Colonic mucosa (tissue), 4 donors: ENCODE measurements at regions not wholly inside any gene's neighbourhood (a gene's known extent, or its start where the extent isn't known, plus 50 kb on each side); places are given as distances from the start of the nearest gene placed in this dataset.

ENCODE experiments used
- DNase-seq: peaks from one replicate; pipeline ENCODE4 v3.0.0-alpha.2; 2020
- H3K27ac ChIP-seq: fragments of 200-600 bp; one replicate; pipeline ENCODE4 v1.8.0; 2021
- H3K27me3 ChIP-seq: fragments of 200-600 bp; one replicate; pipeline ENCODE4 v1.8.0; 2021
- H3K36me3 ChIP-seq: fragments of 200-600 bp; one replicate; pipeline ENCODE4 v1.8.0; 2021
- H3K4me1 ChIP-seq: fragments of 200-600 bp; one replicate; pipeline ENCODE4 v1.8.0; 2021; ENCODE audit warnings: mild to moderate bottlenecking
- H3K4me3 ChIP-seq: fragments of 200-600 bp; one replicate; pipeline ENCODE4 v1.8.0; 2021
- H3K9ac ChIP-seq, 2 donors: one replicate each; pipeline ENCODE4 v1.7.0; 2013; ENCODE audit warnings: control low read depth in 2 of 2, low read depth in 2 of 2, low read length in 2 of 2
- H3K9me3 ChIP-seq: fragments of 200-600 bp; one replicate; pipeline ENCODE4 v1.8.0; 2021
- CTCF ChIP-seq: fragments of 200-600 bp; IDR thresholded peaks from one replicate; pipeline ENCODE4 v1.8.0; 2022; ENCODE audit warnings: antibody characterized with exemption, mild to moderate bottlenecking
- intact Hi-C: fragments of 100-400 bp; cut with DNase I; formaldehyde crosslinking; loops from one replicate; pipeline ENCODE4 v1.14.1; 2022
- donor health status: healthy.
- donor health status: DM: no; HTN: no; CAD: no.
- donor health status: DM: no; HTN: no; CAD: no.

DNA sequence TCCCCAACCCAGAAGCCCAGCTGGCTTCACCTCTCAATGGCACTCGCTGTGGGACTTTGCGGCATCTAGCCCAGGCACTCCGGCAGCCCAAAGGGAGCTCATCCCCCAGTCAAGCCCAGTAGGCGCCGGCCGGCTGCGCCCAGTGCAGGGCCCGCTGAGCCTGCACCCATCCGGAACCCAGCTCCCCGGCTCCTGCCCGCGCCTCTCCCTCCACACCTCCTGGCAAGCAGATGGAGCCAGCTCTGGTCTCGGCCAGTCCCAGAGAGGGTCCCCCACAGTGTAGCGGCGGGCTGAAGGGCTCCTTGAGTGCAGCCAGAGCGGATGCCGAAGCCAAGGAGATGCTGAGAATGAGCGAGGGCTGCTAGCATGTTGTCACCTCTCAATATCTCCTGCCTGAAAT is 116.8 kb upstream of the UGT8 start:
- DNase-seq = no peak
- Histone ChIP-seq H3K9me3 (no peaks in the 10 kb centered on the region), H3K4me3 (no peak overlapping the region), H3K27me3 (no peaks in the 10 kb centered on the region), H3K4me1 (no peaks in the 10 kb centered on the region), H3K36me3 (no peaks in the 10 kb centered on the region), H3K9ac (no peak overlapping the region), H3K27ac (no peak overlapping the region)
- intact Hi-C loops = no loop called here
- TF ChIP-seq CTCF = no peak

- Histone ChIP-seq H3K4me3 (no peak overlapping the region), H3K9ac (no peak overlapping the region), H3K36me3 (no peaks in the 10 kb centered on the region), H3K27me3 (no peaks in the 10 kb centered on the region), H3K9me3 (no peaks in the 10 kb centered on the region), H3K27ac (no peak overlapping the region), H3K4me1 (no peaks in the 10 kb centered on the region)
- TF ChIP-seq CTCF = no peak
- DNase-seq = no peak
- intact Hi-C loops = no loop called here
Measured at GRCh38 chr4:114487101-114487500, 111.5 kb upstream of the UGT8 start.

DNA sequence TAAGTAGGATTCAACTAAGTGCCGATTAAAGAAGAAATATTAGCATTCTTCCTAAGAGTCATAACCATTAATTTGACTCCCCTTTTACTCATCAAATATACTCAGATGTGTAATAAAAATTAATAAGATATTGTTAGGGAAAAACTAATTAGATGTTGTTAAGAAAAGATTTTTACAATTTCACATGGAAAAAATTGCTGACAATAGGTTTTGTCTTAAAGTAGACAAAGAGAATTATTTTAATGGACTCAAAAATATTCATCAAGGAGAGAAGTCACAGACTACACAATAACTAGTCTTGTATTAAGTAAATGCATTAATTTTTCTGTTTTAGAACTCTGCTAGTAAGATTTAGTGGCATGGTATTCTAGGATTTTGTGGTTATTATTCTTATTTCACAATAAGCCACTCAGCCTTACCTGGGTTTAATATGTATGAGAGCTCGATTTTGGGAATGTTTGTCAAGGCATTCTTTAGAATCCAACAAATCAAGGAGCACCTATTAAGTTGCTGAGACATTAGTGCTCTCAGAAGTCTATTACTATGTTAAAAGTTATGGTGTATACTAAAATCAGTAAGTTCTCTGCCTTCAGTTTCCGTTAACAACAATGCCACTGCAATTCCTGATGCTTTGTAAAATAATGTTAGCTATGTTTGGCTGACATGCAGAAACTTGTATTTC is 110.2 kb upstream of the UGT8 start:
- Histone ChIP-seq H3K27ac (no peak overlapping the region), H3K36me3 (no peaks in the 10 kb centered on the region), H3K4me3 (no peak overlapping the region), H3K9ac (no peak overlapping the region), H3K27me3 (no peaks in the 10 kb centered on the region), H3K9me3 (no peaks in the 10 kb centered on the region), H3K4me1 (no peaks in the 10 kb centered on the region)
- no peak for DNase-seq
- TF ChIP-seq CTCF = no peak
- intact Hi-C loops = no loop called here

DNA sequence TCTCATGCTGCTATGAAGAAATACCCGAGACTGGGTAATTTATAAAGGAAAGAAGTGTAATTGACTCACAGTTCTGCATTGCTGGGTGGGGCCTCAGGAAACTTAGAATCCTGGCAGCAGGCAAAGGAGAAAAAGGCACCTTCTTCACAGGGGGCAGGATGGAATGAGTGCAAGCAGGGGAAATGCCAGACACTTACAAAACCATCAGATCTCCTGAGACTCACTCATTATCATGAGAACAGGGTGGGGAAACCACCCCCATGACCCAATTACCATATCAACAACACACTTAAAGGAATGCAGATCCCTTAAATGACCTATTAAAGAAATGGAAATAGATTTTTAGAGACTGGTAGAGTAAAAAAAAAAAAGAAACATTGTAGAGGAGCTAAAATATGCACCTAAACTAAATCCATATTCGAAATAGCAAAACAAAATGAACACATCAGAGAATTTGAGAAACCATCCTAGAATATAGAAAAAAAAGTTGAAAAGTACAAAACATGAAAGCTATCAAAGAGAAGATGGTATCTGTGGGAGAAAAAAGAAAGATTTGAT is 104.3 kb upstream of the UGT8 start:
- Histone ChIP-seq H3K27ac (no peak overlapping the region), H3K4me1 (no peaks in the 10 kb centered on the region), H3K9ac (no peak overlapping the region), H3K27me3 (no peaks in the 10 kb centered on the region), H3K9me3 (no peaks in the 10 kb centered on the region), H3K36me3 (no peaks in the 10 kb centered on the region), H3K4me3 (no peak overlapping the region)
- TF ChIP-seq CTCF = no peak
- no peak for DNase-seq
- intact Hi-C loops = no loop called here

GRCh38 chr4:114495471-114495928 is 103.1 kb upstream of the UGT8 start:
- no peak overlapping the region for H3K9ac ChIP-seq
- TF ChIP-seq CTCF = no peak
- intact Hi-C loops = no loop called here
- no peaks in the 10 kb centered on the region for H3K27me3 ChIP-seq
- H3K36me3 ChIP-seq = no peaks in the 10 kb centered on the region
- no peak overlapping the region for H3K4me3 ChIP-seq
- H3K9me3 ChIP-seq = no peaks in the 10 kb centered on the region
- H3K27ac ChIP-seq = no peak overlapping the region
- H3K4me1 ChIP-seq = no peaks in the 10 kb centered on the region
- DNase-seq = no peak
